ENCODE measurements at regions not wholly inside any gene's neighbourhood (a gene's known extent, or its start where the extent isn't known, plus 50 kb on each side); places are given as distances from the start of the nearest gene placed in this dataset.

- H3K27me3 Mint-ChIP-seq (ENCODE audit: low read depth): no peaks in the 10 kb centered on the region
- H3K27ac Mint-ChIP-seq (ENCODE audit: unreplicated experiment): no peak overlapping the region
- H3K4me1 Mint-ChIP-seq (ENCODE audit: low read depth): peaks cover 14% of the 10 kb centered on the region
- peaks cover under 1% of the 10 kb centered on the region for H3K36me3 Mint-ChIP-seq (ENCODE audit: low read depth)
- H3K9me3 Mint-ChIP-seq (ENCODE audit: low read depth): peaks cover 7% of the 10 kb centered on the region
- H3K4me3 Mint-ChIP-seq (ENCODE audit: unreplicated experiment): no peak overlapping the region
- no peak for TF ChIP-seq CTCF (IDR thresholded peaks at IDR 0.05)
- no peak for DNase-seq (ENCODE audit: low spot score)
Observed at GRCh38 chr5:122723606-122724352, 51.1 kb upstream of the SNX2 start.

All from chondrocyte (in vitro differentiated cells).